ENCODE measurements at regions not wholly inside any gene's neighbourhood (a gene's known extent, or its start where the extent isn't known, plus 50 kb on each side); places are given as distances from the start of the nearest gene placed in this dataset.

DNA sequence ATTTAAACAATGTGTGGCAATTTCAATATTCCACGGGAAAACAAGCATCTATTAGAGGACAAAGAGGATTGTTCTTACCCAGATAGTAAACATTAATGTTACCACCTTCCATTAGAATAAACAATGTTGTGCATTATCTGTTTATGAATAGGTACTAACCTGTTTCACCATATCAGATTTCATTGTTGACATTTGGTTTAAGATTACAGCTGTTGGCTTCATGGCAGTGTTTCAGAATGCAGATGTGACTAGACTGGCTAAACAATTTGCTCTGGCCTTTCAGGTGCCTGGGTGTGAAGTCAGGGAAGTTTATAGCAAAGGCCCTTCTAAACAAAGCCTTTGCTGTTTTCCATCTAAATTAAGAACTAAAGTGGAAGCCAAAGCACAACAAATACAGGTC lies 464.7 kb upstream of the FAM47C start:
- TF ChIP-seq, protein P1, sequence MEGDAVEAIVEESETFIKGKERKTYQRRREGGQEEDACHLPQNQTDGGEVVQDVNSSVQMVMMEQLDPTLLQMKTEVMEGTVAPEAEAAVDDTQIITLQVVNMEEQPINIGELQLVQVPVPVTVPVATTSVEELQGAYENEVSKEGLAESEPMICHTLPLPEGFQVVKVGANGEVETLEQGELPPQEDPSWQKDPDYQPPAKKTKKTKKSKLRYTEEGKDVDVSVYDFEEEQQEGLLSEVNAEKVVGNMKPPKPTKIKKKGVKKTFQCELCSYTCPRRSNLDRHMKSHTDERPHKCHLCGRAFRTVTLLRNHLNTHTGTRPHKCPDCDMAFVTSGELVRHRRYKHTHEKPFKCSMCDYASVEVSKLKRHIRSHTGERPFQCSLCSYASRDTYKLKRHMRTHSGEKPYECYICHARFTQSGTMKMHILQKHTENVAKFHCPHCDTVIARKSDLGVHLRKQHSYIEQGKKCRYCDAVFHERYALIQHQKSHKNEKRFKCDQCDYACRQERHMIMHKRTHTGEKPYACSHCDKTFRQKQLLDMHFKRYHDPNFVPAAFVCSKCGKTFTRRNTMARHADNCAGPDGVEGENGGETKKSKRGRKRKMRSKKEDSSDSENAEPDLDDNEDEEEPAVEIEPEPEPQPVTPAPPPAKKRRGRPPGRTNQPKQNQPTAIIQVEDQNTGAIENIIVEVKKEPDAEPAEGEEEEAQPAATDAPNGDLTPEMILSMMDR (IDR thresholded peaks at IDR 0.05) = no peak
- TF ChIP-seq POLR2A (IDR thresholded peaks at IDR 0.05) = no peak
